ENCODE measurements at regions not wholly inside any gene's neighbourhood (a gene's known extent, or its start where the extent isn't known, plus 50 kb on each side); places are given as distances from the start of the nearest gene placed in this dataset.

DNA sequence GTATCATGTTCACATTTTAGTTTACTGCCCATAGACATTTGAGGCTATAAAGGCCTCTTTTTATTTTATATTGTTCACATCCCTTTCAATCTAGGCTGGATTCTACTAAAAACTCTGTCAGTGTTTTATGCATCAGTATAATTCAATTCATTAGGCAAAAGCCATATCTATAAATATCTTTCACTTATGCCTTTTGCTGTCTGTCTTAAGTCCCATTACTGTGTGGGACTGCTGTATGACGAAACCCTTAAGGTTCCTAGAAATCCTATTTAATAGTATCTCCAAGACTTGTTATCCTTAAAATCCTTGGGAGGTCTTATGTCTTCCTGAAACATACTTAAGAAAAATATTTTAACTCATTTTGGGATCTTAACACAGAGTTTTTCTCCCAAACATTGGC lies 139.2 kb downstream of the HGF start:
- TF ChIP-seq POLR2A (IDR thresholded peaks at IDR 0.05): no peak
- no peak for DNase-seq
- H3K9me3 ChIP-seq: no peaks in the 10 kb centered on the region
- no peaks in the 10 kb centered on the region for H3K36me3 ChIP-seq
- no peaks in the 10 kb centered on the region for H3K4me1 ChIP-seq
- no peak overlapping the region for H3K4me3 ChIP-seq
- H3K27me3 ChIP-seq: no peaks in the 10 kb centered on the region
- no peak overlapping the region for H3K27ac ChIP-seq

DNA sequence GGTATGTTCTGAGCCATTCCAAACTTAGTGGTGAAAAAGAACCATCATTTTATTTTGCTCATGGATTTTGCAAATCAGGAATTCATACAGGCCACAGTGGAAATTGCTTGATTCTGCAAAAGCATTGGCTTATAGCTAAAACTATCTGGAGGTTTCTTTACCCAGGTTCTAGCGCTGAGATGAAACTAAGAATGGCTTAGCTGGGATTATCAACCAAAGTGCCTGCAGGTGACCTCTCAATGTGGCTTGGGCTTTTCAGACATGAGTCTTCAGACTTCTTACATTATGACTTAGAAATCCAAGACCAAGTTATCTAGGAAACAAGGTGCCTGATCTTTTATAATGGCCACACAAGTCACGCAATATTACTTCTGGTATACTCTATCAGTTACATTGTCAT lies 140.1 kb downstream of the HGF start:
- no peaks in the 10 kb centered on the region for H3K4me1 ChIP-seq
- no peak for DNase-seq
- H3K4me3 ChIP-seq: no peak overlapping the region
- no peaks in the 10 kb centered on the region for H3K27me3 ChIP-seq
- no peak overlapping the region for H3K27ac ChIP-seq
- no peaks in the 10 kb centered on the region for H3K9me3 ChIP-seq
- H3K36me3 ChIP-seq: no peaks in the 10 kb centered on the region
- TF ChIP-seq, protein P1, sequence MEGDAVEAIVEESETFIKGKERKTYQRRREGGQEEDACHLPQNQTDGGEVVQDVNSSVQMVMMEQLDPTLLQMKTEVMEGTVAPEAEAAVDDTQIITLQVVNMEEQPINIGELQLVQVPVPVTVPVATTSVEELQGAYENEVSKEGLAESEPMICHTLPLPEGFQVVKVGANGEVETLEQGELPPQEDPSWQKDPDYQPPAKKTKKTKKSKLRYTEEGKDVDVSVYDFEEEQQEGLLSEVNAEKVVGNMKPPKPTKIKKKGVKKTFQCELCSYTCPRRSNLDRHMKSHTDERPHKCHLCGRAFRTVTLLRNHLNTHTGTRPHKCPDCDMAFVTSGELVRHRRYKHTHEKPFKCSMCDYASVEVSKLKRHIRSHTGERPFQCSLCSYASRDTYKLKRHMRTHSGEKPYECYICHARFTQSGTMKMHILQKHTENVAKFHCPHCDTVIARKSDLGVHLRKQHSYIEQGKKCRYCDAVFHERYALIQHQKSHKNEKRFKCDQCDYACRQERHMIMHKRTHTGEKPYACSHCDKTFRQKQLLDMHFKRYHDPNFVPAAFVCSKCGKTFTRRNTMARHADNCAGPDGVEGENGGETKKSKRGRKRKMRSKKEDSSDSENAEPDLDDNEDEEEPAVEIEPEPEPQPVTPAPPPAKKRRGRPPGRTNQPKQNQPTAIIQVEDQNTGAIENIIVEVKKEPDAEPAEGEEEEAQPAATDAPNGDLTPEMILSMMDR (IDR thresholded peaks at IDR 0.05): no peak
- TF ChIP-seq POLR2A (IDR thresholded peaks at IDR 0.05): no peak

DNA sequence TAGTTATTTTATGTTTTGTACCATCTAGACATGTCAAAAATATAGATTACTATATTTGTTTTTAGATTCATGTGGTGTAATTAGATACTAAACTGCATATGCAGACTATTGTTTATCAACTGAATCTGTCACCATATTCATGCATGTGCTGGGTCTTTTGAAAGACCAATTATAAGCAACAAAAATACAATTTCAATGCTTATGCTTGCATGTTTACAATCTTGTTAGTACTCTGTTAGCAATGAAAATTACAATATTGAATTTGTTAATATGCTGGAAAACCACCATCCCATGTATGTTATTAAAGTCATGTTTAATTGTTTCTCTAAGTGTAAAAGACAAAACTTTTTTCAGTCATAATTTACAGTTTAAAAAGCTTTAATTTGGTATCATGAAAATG lies 140.9 kb downstream of the HGF start:
- no peak for TF ChIP-seq POLR2A (IDR thresholded peaks at IDR 0.05)
- TF ChIP-seq, protein P1 (IDR thresholded peaks at IDR 0.05): no peak
- H3K9me3 ChIP-seq: no peaks in the 10 kb centered on the region
- H3K4me1 ChIP-seq: no peaks in the 10 kb centered on the region
- no peak overlapping the region for H3K27ac ChIP-seq
- no peaks in the 10 kb centered on the region for H3K36me3 ChIP-seq
- H3K27me3 ChIP-seq: no peaks in the 10 kb centered on the region
- H3K4me3 ChIP-seq: no peak overlapping the region
- no peak for DNase-seq

DNA sequence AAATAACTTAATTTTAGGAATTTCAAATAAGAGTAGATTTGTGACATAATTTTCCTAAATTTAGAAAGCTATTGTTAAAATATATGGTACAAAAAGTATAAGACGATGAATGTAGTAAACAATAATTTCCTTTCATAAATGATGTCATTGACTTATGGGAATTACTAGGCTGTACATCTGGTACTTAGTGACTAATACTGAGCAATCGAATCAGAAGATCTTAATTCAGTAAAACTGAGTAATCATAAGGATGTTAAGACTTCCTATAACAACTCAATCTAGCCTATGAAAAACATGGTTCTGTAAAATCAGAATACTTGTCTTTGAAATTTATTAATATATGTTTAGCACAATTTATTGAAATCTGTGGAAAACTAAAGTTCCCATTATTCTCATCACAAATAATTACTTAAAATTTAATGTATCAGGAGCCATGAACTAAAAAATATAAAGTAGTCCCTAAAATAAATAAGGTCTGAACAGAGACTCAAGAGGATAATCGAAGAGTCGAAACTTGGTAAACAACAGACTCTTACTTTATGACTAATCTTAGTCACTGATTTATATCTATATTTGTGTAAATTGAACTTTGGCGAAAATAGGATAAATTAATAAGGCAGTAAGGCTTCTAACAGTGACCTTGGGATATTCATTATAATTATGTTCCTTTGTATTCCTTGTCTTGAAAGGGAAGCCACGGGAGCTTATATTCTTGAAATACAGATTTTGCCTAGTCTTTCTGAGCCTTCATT lies 142.1 kb downstream of the HGF start:
- DNase-seq: no peak
- TF ChIP-seq, protein P1 (IDR thresholded peaks at IDR 0.05): no peak
- no peak for TF ChIP-seq POLR2A (IDR thresholded peaks at IDR 0.05)
- H3K9me3 ChIP-seq: no peaks in the 10 kb centered on the region

DNA sequence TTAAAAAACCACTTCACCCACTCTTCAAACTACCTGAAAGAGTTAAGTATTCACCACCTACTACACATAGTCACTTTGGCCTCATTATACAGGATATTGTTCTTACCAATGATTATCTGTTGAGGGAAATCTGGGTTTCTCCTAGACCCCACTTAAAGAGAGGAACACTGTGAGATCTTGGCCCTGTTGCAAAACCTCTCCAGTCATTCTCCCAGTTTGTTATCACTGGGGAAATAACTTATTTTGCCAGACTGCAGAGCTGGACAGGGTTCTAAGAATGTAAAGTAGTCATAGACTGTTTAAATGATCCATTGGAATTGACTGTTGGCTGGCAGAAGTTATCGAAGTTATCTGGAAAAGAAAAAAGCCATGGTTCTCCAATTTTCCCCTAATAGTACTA lies 143.8 kb downstream of the HGF start:
- no peak for TF ChIP-seq POLR2A (IDR thresholded peaks at IDR 0.05)
- TF ChIP-seq, protein P1 (IDR thresholded peaks at IDR 0.05): no peak
- no peak overlapping the region for H3K27ac ChIP-seq
- no peak for DNase-seq
- H3K9me3 ChIP-seq: no peaks in the 10 kb centered on the region
- no peaks in the 10 kb centered on the region for H3K36me3 ChIP-seq
- H3K4me1 ChIP-seq: no peaks in the 10 kb centered on the region
- no peaks in the 10 kb centered on the region for H3K27me3 ChIP-seq
- no peak overlapping the region for H3K4me3 ChIP-seq

More for the DNA sequence above, 142.1 kb downstream of the HGF start:
- Histone ChIP-seq H3K27ac (no peak overlapping the region), H3K36me3 (no peaks in the 10 kb centered on the region), H3K4me3 (no peak overlapping the region), H3K4me1 (no peaks in the 10 kb centered on the region), H3K27me3 (no peaks in the 10 kb centered on the region)

DNA sequence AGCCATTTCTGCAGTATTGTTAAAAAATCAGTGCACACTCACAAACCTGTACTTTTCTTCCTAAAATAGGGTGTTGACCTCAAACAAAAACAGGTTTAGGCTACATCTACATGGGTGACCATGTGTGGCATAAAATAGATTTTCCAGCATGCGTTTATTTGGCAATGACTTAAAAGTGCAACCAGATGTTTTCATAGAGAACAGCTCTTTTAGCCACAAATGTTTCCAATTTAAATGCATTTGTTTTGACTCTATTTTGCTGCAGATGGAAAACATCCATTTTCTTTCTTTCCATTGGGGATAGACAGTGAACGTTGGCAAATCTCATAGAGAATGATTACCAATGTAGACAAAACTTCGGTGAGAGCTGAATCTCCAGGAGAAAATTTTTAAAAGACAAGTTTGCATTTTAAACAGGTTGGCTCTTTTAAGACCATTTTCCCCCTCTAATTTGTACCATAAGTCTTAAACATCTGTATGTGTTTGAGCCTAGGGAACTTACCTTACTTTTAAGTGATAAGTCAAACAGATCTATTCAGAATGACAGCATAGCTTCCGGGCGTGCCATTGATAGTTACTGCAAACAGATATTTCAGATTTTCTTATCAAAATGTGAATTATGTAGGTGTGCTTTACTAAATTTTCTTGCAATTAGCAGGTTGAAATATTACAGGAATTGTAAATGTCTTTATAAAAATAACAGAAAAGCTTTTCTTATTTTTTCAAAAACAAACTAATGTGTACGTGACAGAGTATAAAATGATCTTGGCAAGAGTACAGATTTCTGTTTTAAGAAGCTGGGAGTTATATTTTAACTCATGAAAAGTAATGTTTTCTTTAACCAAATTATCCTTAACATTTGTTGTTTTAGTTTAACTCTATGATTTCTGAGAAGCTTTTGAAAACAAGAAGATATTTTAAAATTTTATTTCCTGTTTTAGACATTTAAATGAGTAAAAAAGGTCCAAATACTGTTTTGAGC lies 144.9 kb downstream of the HGF start:
- H3K27ac ChIP-seq: no peak overlapping the region
- no peaks in the 10 kb centered on the region for H3K9me3 ChIP-seq
- no peaks in the 10 kb centered on the region for H3K27me3 ChIP-seq

More for the DNA sequence above, 144.9 kb downstream of the HGF start:
- Histone ChIP-seq H3K36me3 (no peaks in the 10 kb centered on the region), H3K4me1 (no peaks in the 10 kb centered on the region), H3K4me3 (no peak overlapping the region)
- TF ChIP-seq POLR2A (IDR thresholded peaks at IDR 0.05): no peak
- TF ChIP-seq, protein P1 (IDR thresholded peaks at IDR 0.05): no peak
- DNase-seq: no peak
